HFFc6 (cell line): ENCODE measurements at regions not wholly inside any gene's neighbourhood (a gene's known extent, or its start where the extent isn't known, plus 50 kb on each side); places are given as distances from the start of the nearest gene placed in this dataset.

ENCODE experiments used
- DNase-seq: peaks from one replicate; pipeline ENCODE4 v3.0.0-alpha.2; 2018
- H3K27ac Mint-ChIP-seq: 2 replicates; pipeline ENCODE4 v1.8.0; 2020; ENCODE audit warnings: mild to moderate bottlenecking, mixed read lengths
- H3K27me3 Mint-ChIP-seq: 2 replicates; pipeline ENCODE4 v1.8.0; 2021; ENCODE audit warnings: mild to moderate bottlenecking, moderate library complexity, mixed read lengths; ENCODE audit not compliant: insufficient read depth
- H3K36me3 Mint-ChIP-seq: 2 replicates; pipeline ENCODE4 v1.8.0; 2021; ENCODE audit warnings: low read depth, mixed read lengths
- H3K4me1 Mint-ChIP-seq: 2 replicates; pipeline ENCODE4 v1.8.0; 2020; ENCODE audit warnings: low read depth, mixed read lengths
- H3K4me3 Mint-ChIP-seq: 2 replicates; pipeline ENCODE4 v1.8.0; 2020; ENCODE audit warnings: mild to moderate bottlenecking, moderate library complexity, mixed read lengths
- H3K9me3 Mint-ChIP-seq: 2 replicates; pipeline ENCODE4 v1.8.0; 2020; ENCODE audit warnings: mild to moderate bottlenecking, mixed read lengths
- TF ChIP-seq, protein P1 (sequence below): fragments of 200-600 bp; sonication (generic); IDR thresholded peaks from 2 replicates; pipeline ENCODE4 v1.5.0; 2021; ENCODE audit warnings: antibody characterized with exemption, mild to moderate bottlenecking

DNA sequence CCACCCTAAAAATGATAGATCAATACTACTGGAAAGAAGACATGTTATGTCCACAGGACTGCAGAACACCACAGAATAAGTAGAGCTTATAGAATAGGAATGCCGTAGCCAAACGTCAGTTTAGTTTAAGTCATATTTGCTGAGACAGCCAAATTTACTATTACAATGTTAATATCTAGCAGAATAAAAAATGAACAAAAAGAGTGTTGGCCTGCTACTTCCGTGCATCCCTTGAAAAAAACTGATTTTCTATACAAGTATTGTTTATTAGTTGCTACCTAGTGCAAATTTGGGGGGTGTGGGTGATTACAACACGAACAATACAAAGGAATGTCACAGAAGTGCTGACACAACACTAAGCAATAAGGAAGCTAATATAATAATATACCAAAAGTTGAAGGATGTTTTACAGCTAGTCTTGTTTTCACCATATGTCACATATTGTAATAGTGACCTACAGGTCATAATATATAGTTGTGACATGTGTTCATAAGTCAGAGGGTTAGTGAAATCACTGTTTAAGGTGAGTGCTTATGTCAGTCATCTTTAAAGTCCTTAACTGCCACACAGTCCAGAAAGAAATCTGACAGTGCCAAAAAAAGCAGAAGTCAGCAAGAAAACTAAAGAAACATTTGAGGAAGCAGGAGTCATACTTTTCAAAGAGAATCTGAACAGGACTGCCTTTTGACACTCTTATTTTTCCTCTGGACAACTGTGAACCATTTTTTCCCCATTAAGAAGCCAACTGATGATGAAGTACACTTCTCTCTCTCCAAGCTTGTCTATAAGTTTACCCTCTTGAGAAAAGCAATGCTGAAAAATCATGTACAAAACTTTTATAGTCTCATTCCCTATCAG, 376.4 kb downstream of the ZEB2 start:
- DNase-seq = no peak
- Mint-ChIP-seq H3K4me3 (no peak overlapping the region), H3K9me3 (no peaks in the 10 kb centered on the region), H3K36me3 (peaks cover 4% of the 10 kb centered on the region; the same call in 1 of the 2 replicates), H3K27me3 (no peaks in the 10 kb centered on the region), H3K4me1 (peaks cover 25% of the 10 kb centered on the region), H3K27ac (peak overlapping the region; percentile 20; the same call in 1 of the 2 replicates)
- TF ChIP-seq, protein P1, sequence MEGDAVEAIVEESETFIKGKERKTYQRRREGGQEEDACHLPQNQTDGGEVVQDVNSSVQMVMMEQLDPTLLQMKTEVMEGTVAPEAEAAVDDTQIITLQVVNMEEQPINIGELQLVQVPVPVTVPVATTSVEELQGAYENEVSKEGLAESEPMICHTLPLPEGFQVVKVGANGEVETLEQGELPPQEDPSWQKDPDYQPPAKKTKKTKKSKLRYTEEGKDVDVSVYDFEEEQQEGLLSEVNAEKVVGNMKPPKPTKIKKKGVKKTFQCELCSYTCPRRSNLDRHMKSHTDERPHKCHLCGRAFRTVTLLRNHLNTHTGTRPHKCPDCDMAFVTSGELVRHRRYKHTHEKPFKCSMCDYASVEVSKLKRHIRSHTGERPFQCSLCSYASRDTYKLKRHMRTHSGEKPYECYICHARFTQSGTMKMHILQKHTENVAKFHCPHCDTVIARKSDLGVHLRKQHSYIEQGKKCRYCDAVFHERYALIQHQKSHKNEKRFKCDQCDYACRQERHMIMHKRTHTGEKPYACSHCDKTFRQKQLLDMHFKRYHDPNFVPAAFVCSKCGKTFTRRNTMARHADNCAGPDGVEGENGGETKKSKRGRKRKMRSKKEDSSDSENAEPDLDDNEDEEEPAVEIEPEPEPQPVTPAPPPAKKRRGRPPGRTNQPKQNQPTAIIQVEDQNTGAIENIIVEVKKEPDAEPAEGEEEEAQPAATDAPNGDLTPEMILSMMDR = no peak

DNA sequence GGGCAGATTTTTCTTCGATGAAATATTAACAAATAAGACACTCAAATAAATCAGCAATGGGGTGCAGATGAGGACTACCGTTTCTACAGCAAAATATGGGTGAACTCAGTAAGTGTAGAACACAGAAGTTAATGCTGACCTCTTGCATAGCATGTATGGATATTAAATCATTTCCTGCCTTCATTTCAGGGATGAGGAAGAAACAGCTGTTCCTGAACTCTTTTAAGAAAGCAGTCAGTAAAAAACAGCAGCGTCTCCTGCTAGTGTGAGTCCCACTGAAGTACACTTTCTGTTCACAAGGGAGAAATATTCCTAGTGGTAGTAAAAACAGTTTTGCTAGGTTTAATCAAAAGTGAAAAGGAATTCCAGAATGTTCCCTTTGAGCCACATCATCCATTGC, 379.0 kb downstream of the ZEB2 start:
- no peak for DNase-seq
- Mint-ChIP-seq H3K4me1 (peaks cover 47% of the 10 kb centered on the region), H3K27me3 (no peaks in the 10 kb centered on the region), H3K36me3 (peaks cover 4% of the 10 kb centered on the region; the same call in 1 of the 2 replicates), H3K9me3 (no peaks in the 10 kb centered on the region), H3K4me3 (no peak overlapping the region), H3K27ac (no peak overlapping the region)
- TF ChIP-seq, protein P1 = no peak

DNA sequence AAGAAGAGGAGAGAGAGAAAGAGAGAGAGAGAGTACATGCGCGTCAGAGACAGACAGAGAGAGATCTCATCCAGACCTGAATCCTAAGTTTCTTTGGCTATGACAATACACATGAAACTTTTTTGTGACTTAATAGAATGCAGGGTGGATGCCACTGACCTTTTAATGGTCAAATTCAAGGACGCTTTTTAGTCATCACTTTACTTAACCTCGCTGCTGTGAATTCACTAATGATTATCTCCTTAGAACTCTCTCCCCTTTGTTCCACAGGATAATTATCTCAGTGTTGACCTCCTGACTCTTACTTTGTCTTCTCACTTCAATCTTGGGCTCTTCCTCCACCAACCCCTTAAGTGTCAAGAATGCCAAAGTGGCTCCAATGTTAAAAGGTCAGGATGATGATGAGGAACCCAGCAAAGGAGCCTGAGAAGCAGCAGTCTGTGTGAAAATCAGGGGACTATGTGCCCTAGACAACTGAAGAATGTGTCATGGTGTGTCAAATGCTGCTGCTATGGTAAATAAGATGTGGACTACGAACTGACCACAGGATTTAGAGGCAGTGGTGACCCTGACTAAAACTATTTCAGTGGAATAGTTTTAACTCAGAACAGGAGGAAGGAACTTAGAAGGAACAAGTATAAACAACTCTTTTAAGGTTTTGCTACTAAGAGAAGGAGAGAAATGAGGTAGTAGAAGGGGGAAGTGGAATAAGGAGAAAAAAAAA, 382.1 kb downstream of the ZEB2 start:
- Mint-ChIP-seq H3K27me3 (no peaks in the 10 kb centered on the region), H3K4me3 (peak overlapping the region; percentile 17), H3K36me3 (0 out of 2 replicates have a peak, but pooled peaks cover under 1% of the 10 kb centered on the region), H3K9me3 (no peaks in the 10 kb centered on the region), H3K27ac (peak overlapping the region; percentile 95), H3K4me1 (peaks cover 43% of the 10 kb centered on the region)
- TF ChIP-seq, protein P1 = no peak
- DNase-seq = peak; percentile 89

DNA sequence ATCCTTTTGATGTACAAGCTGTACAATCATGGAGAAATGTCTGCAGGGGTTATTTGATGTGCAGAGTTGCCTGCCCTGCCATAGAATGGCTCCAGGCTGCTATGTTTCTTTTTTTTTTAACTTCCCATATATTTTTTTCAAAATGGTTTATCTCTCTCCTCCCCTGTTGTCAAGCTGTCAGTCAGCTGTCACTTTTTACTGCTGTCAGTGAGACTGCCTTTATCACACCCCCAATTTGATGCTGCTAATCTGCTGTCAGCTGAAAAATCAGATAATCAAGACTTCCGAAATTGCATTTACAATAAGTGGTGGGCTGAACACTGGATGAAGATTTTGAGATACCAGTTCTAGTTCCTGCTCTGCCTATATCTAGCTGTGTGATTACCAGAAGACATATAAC, 382.6 kb downstream of the ZEB2 start:
- H3K4me3 Mint-ChIP-seq = no peak overlapping the region
- TF ChIP-seq, protein P1 = no peak

DNA sequence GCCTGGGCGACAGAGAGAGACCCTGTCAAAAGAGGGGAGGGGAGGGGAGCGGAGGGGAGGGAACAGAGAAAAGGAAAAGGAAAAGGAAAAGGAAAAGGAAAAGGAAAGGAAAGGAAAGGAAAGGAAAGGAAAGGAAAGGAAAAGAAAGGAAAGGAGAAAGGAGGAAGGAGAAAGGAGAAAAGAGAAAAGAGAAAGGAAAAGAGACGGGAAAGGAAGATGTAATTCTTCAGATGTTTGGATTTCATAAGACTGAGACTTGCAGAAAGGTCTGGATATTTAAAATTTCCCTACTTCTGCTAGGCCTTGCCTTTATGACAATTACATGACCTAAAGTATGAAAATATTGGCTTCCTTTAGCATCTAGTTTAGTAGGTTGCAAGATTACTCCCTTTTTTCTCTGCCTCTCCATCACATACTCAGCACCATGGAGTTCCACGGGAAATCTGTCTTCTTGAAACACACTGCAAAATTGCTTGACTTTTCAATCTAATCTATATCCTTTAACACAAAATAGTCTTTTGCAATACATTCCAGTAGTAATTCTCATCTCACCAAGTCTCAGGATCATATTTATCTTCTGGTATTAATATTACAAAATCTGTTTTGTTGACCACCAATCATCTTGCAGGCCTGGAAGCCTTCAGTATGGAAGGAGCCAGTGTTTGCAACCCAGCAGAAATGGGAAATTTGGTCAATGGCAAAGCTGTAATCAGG, 383.5 kb downstream of the ZEB2 start:
- no peaks in the 10 kb centered on the region for H3K36me3 Mint-ChIP-seq
- DNase-seq = no peak
- H3K9me3 Mint-ChIP-seq = no peaks in the 10 kb centered on the region
- 0 out of 2 replicates have a peak overlapping the region, but pooled peaks have one; percentile 95 for H3K27ac Mint-ChIP-seq
- H3K4me1 Mint-ChIP-seq = peaks cover 57% of the 10 kb centered on the region
- TF ChIP-seq, protein P1 = no peak
- H3K27me3 Mint-ChIP-seq = no peaks in the 10 kb centered on the region
- H3K4me3 Mint-ChIP-seq = no peak overlapping the region

More for the DNA sequence above, 382.6 kb downstream of the ZEB2 start:
- no peaks in the 10 kb centered on the region for H3K27me3 Mint-ChIP-seq
- DNase-seq = no peak
- H3K9me3 Mint-ChIP-seq = no peaks in the 10 kb centered on the region
- peak overlapping the region; percentile 95 for H3K27ac Mint-ChIP-seq
- peaks cover 49% of the 10 kb centered on the region for H3K4me1 Mint-ChIP-seq
- H3K36me3 Mint-ChIP-seq = no peaks in the 10 kb centered on the region
